OCI-LY1 (cell line): ENCODE measurements at regions not wholly inside any gene's neighbourhood (a gene's known extent, or its start where the extent isn't known, plus 50 kb on each side); places are given as distances from the start of the nearest gene placed in this dataset.

ENCODE experiments used
- H2AFZ ChIP-seq: fragments of 200-600 bp; sonication (generic), shearing (Covaris generic); 2 replicates; pipeline ENCODE4 v1.6.0; 2014; ENCODE audit warnings: antibody characterized with exemption, mild to moderate bottlenecking, low read length
- H3F3A ChIP-seq: fragments of 200-600 bp; sonication (generic), shearing (Covaris generic); 2 replicates; pipeline ENCODE4 v1.6.0; 2014; ENCODE audit warnings: mild to moderate bottlenecking, antibody characterized with exemption, low read length, moderate library complexity; ENCODE audit not compliant: insufficient read depth
- H3K27ac ChIP-seq: fragments of 200-600 bp; sonication (generic); 2 replicates; pipeline ENCODE4 v1.5.1; 2014; ENCODE audit warnings: low read length, mixed run types, mild to moderate bottlenecking, low read depth; ENCODE audit not compliant: poor library complexity, severe bottlenecking
- H3K27me3 ChIP-seq: fragments of 200-600 bp; sonication (generic); 2 replicates; pipeline ENCODE4 v1.6.0; 2014; ENCODE audit warnings: antibody characterized with exemption, mild to moderate bottlenecking, low read length, moderate library complexity; ENCODE audit not compliant: insufficient read depth
- H3K36me3 ChIP-seq: fragments of 200-600 bp; sonication (generic); 2 replicates; pipeline ENCODE4 v1.6.1; 2014; ENCODE audit warnings: mild to moderate bottlenecking, antibody characterized with exemption, low read length, moderate library complexity, mixed read lengths; ENCODE audit not compliant: insufficient read depth
- H3K4me1 ChIP-seq: fragments of 200-600 bp; sonication (generic); 2 replicates; pipeline ENCODE4 v1.5.1; 2014; ENCODE audit warnings: mild to moderate bottlenecking, low read length, moderate library complexity; ENCODE audit not compliant: insufficient read depth, severe bottlenecking
- H3K4me2 ChIP-seq: fragments of 200-600 bp; sonication (generic), shearing (Covaris generic); 2 replicates; pipeline ENCODE4 v1.6.1; 2014; ENCODE audit warnings: low read length
- H3K4me3 ChIP-seq: fragments of 200-600 bp; sonication (generic); 2 replicates; pipeline ENCODE4 v1.5.1; 2014; ENCODE audit warnings: low read length, low read depth, mild to moderate bottlenecking, mixed read lengths; ENCODE audit not compliant: poor library complexity, severe bottlenecking
- H3K79me2 ChIP-seq: fragments of 200-600 bp; shearing (Covaris generic); 2 replicates; pipeline ENCODE4 v1.6.1; 2016; ENCODE audit warnings: mixed run types, low read length, mixed read lengths; ENCODE audit not compliant: insufficient read depth
- H3K9ac ChIP-seq: fragments of 200-600 bp; sonication (generic), shearing (Covaris generic); 2 replicates; pipeline ENCODE4 v1.6.1; 2014; ENCODE audit warnings: mild to moderate bottlenecking, low read length, mixed read lengths
- H3K9me2 ChIP-seq: fragments of 200-600 bp; sonication (generic), shearing (Covaris generic); 2 replicates; pipeline ENCODE4 v1.6.1; 2014; ENCODE audit warnings: low read depth, mild to moderate bottlenecking, low read length, mixed read lengths
- H3K9me3 ChIP-seq: fragments of 200-600 bp; shearing (Covaris generic); 2 replicates; pipeline ENCODE4 v1.6.1; 2014; ENCODE audit warnings: low read length, mixed read lengths
- H4K20me1 ChIP-seq: fragments of 200-600 bp; sonication (generic), shearing (Covaris generic); 2 replicates; pipeline ENCODE4 v1.6.0; 2016; ENCODE audit warnings: mild to moderate bottlenecking, low read length; ENCODE audit not compliant: insufficient read depth
- EZH2 ChIP-seq: fragments of 200-600 bp; sonication (generic), shearing (Covaris generic); IDR thresholded peaks from 2 replicates; pipeline ENCODE4 v1.8.0; 2017; ENCODE audit warnings: borderline replicate concordance, mixed run types, mild to moderate bottlenecking, antibody characterized with exemption, low read length, moderate library complexity, mixed read lengths
- TF ChIP-seq, protein P1 (sequence below): fragments of 200-600 bp; sonication (generic), shearing (Covaris generic); IDR thresholded peaks from 2 replicates; pipeline ENCODE4 v1.5.1; 2017; ENCODE audit warnings: mild to moderate bottlenecking, antibody characterized with exemption, low read length, moderate library complexity, mixed read lengths

DNA sequence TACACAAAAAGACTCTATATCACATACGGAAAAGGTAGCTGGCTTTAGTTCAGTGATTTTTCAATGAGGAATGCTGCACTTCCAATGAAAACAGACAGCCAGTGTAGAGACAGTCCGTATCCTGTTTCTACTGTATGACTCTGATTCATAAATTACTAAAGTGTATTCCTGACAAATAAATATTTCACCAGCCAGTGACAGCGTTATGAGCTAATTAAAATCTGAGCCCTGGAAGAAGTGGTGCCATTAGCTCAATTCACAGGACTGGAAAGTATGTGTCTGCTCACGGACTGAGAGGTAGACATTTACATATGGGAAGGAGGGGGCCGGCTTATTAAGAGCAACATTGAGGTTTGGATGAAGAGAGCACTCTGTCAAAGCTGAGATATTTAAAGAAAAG lies 207.9 kb upstream of the RBFOX1 start:
- H3K4me2 ChIP-seq: no peak overlapping the region
- H3K27ac ChIP-seq: no peak overlapping the region
- no peaks in the 10 kb centered on the region for H3K9me2 ChIP-seq
- H3K36me3 ChIP-seq: no peaks in the 10 kb centered on the region
- no peaks in the 10 kb centered on the region for H3F3A ChIP-seq
- no peaks in the 10 kb centered on the region for H3K79me2 ChIP-seq
- no peaks in the 10 kb centered on the region for H3K9me3 ChIP-seq
- no peaks in the 10 kb centered on the region for H4K20me1 ChIP-seq
- H2AFZ ChIP-seq: no peak overlapping the region
- no peak overlapping the region for H3K9ac ChIP-seq
- H3K4me1 ChIP-seq: no peaks in the 10 kb centered on the region
- TF ChIP-seq EZH2: no peak
- TF ChIP-seq, protein P1, sequence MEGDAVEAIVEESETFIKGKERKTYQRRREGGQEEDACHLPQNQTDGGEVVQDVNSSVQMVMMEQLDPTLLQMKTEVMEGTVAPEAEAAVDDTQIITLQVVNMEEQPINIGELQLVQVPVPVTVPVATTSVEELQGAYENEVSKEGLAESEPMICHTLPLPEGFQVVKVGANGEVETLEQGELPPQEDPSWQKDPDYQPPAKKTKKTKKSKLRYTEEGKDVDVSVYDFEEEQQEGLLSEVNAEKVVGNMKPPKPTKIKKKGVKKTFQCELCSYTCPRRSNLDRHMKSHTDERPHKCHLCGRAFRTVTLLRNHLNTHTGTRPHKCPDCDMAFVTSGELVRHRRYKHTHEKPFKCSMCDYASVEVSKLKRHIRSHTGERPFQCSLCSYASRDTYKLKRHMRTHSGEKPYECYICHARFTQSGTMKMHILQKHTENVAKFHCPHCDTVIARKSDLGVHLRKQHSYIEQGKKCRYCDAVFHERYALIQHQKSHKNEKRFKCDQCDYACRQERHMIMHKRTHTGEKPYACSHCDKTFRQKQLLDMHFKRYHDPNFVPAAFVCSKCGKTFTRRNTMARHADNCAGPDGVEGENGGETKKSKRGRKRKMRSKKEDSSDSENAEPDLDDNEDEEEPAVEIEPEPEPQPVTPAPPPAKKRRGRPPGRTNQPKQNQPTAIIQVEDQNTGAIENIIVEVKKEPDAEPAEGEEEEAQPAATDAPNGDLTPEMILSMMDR: no peak
- H3K4me3 ChIP-seq: no peak overlapping the region
- H3K27me3 ChIP-seq: no peaks in the 10 kb centered on the region

DNA sequence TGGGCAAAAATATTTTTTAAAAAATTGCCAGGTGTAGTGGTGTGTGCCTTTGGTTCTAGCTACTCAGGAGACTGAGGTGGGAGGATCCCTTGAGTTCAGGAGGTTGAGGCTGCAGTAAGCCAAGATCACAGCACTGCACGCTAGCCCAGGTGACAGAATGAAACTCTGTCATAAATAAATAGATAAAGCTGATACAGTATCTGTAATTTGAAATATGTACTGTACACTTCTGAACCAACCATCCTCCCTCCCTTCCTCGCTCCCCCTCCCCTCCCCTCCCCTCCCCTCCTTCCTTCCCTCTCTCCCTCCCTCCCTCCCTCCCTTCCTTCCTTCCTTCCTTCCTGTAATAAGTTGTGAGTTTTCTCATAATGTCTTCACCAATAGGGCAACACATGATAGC lies 208.4 kb upstream of the RBFOX1 start:
- no peak for TF ChIP-seq EZH2
- TF ChIP-seq, protein P1: no peak
- H3K4me2 ChIP-seq: no peak overlapping the region
- H4K20me1 ChIP-seq: no peaks in the 10 kb centered on the region
- H3K4me1 ChIP-seq: no peaks in the 10 kb centered on the region
- no peaks in the 10 kb centered on the region for H3K79me2 ChIP-seq
- H2AFZ ChIP-seq: no peak overlapping the region
- H3F3A ChIP-seq: no peaks in the 10 kb centered on the region
- H3K9me2 ChIP-seq: no peaks in the 10 kb centered on the region
- H3K4me3 ChIP-seq: no peak overlapping the region
- no peaks in the 10 kb centered on the region for H3K36me3 ChIP-seq
- H3K9ac ChIP-seq: no peak overlapping the region
- H3K9me3 ChIP-seq: no peaks in the 10 kb centered on the region
- H3K27me3 ChIP-seq: no peaks in the 10 kb centered on the region
- H3K27ac ChIP-seq: no peak overlapping the region

DNA sequence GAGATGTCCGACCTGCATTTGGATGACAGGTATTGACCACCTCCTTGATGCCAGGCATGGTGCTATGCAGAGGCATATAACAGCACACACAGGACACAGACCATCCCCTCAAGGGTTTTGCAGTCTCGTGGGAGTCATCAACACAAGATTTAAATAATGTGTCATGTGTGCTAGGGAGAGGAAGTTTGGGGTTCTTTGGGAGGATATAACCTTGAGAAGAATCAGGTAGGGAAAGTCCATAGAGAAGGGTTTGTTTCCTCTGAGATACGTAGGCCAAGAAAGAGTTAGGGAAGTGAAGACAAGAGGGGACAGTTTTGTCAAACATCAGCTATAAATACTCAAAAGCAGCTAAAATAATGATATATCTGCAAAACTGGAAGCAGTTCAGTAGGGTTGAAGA lies 215.9 kb upstream of the RBFOX1 start:
- no peak overlapping the region for H3K27ac ChIP-seq
- H2AFZ ChIP-seq: no peak overlapping the region
- H3K36me3 ChIP-seq: no peaks in the 10 kb centered on the region
- no peak overlapping the region for H3K9ac ChIP-seq
- H3K4me3 ChIP-seq: no peak overlapping the region
- H3K4me2 ChIP-seq: no peak overlapping the region
- TF ChIP-seq, protein P1: no peak
- TF ChIP-seq EZH2: no peak
- no peaks in the 10 kb centered on the region for H4K20me1 ChIP-seq
- H3F3A ChIP-seq: no peaks in the 10 kb centered on the region
- no peaks in the 10 kb centered on the region for H3K4me1 ChIP-seq
- H3K9me3 ChIP-seq: no peaks in the 10 kb centered on the region
- no peaks in the 10 kb centered on the region for H3K9me2 ChIP-seq
- H3K27me3 ChIP-seq: no peaks in the 10 kb centered on the region
- no peaks in the 10 kb centered on the region for H3K79me2 ChIP-seq
